ENCODE measurements at regions not wholly inside any gene's neighbourhood (a gene's known extent, or its start where the extent isn't known, plus 50 kb on each side); places are given as distances from the start of the nearest gene placed in this dataset.

DNA sequence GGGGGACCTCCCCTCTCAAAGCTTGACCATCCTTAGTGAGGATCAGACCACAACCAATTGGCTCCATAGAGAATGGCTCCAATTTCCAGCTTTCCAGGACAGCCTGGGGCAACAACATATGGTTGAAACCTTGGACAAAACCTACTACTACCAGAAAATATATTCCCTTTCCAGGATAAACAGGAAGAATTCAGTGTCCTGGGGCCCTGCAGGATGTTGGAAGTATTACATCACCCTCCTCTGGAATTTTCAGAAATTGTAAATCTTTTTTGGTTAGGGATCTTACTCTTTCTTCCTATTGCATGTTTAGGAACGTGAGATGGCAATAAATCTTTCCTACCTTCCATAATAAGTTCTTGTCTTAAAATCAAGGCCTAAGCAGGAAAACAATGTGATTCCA lies 158.9 kb upstream of the MEIS1 start:
- WGBS, 2 donors = 73 to 85% methylated on average over 1 of the region's 1 CpG

DNA sequence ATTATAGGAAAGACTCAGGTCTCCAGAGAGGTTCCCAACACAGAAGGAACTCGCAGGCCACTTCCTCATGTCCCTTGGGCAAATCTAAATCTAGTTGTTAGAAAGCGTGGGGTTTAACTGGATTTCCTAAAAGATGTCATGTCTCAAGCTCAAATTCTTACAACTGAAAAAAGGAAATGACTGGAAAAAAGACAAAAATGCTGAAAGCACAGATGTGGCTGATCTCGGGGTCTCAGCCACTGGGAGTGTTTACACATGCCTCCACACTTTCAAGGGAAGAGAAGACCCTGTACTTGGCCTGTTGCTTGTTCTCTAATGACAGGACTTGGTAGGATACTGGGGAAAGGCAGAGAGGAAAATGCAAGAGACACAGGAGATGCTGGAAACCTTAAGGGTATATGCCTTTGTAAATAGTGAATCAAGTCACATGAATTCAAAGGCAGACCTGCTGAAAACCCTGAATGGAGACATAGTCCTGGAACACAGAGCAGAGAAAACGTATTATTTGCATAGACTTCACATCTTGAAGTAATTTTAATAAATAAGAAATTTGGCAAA lies 160.9 kb upstream of the MEIS1 start:
- Histone ChIP-seq H3K36me3 (ENCODE audit: control insufficient read depth in 2 of 2, insufficient read depth in 2 of 2, low read length in 1 of 2) (no peaks in the 10 kb centered on the region), H3K4me3 (ENCODE audit: low read depth in 1 of 2, low read length in 2 of 2) (no peak overlapping the region), H3K9me3 (ENCODE audit: control insufficient read depth in 2 of 2, insufficient read depth in 1 of 2, low read depth in 1 of 2, low read length in 1 of 2) (no peaks in the 10 kb centered on the region), H3K4me1 (ENCODE audit: control insufficient read depth in 2 of 2, insufficient read depth in 2 of 2, low read length in 1 of 2) (no peaks in the 10 kb centered on the region), H3K27me3 (ENCODE audit: control insufficient read depth in 1 of 2, insufficient read depth in 2 of 2, low read length in 2 of 2) (no peaks in the 10 kb centered on the region), H3K27ac (ENCODE audit: low read depth in 2 of 2, low read length in 1 of 2) (no peak overlapping the region)
- 65 to 69% methylated on average over 4 of the region's 4 CpGs for WGBS, 2 donors

More for the DNA sequence above, 158.9 kb upstream of the MEIS1 start:
- no peaks in the 10 kb centered on the region for H3K4me1 ChIP-seq (ENCODE audit: control insufficient read depth in 2 of 2, insufficient read depth in 2 of 2, low read length in 1 of 2)
- no peaks in the 10 kb centered on the region for H3K9me3 ChIP-seq (ENCODE audit: control insufficient read depth in 2 of 2, insufficient read depth in 1 of 2, low read depth in 1 of 2, low read length in 1 of 2)
- H3K27ac ChIP-seq (ENCODE audit: low read depth in 2 of 2, low read length in 1 of 2) = no peak overlapping the region
- H3K27me3 ChIP-seq (ENCODE audit: control insufficient read depth in 1 of 2, insufficient read depth in 2 of 2, low read length in 2 of 2) = no peaks in the 10 kb centered on the region
- H3K36me3 ChIP-seq (ENCODE audit: control insufficient read depth in 2 of 2, insufficient read depth in 2 of 2, low read length in 1 of 2) = no peaks in the 10 kb centered on the region
- no peak overlapping the region for H3K4me3 ChIP-seq (ENCODE audit: low read depth in 1 of 2, low read length in 2 of 2)

DNA sequence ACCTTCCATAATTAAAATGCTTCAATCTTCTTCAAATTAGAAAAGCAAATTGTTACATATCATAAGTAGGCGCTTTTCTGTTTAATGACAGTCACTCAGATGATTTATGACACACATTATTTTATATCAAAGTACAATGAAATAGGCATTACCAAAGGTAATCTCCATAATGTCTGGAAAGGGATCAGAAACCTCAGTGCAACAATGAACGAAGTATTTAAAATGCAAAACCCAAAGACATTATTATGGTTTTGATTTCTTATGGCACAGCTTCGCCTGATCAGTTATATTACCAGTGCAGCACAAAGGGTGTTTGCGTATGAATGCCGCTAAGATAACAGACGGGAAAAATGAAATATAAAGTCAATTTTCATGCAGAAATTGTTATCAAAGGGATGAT lies 162.2 kb upstream of the MEIS1 start:
- Histone ChIP-seq H3K27me3 (ENCODE audit: control insufficient read depth in 1 of 2, insufficient read depth in 2 of 2, low read length in 2 of 2) (no peaks in the 10 kb centered on the region), H3K9me3 (ENCODE audit: control insufficient read depth in 2 of 2, insufficient read depth in 1 of 2, low read depth in 1 of 2, low read length in 1 of 2) (no peaks in the 10 kb centered on the region), H3K27ac (ENCODE audit: low read depth in 2 of 2, low read length in 1 of 2) (no peak overlapping the region), H3K4me3 (ENCODE audit: low read depth in 1 of 2, low read length in 2 of 2) (no peak overlapping the region), H3K4me1 (ENCODE audit: control insufficient read depth in 2 of 2, insufficient read depth in 2 of 2, low read length in 1 of 2) (no peaks in the 10 kb centered on the region), H3K36me3 (ENCODE audit: control insufficient read depth in 2 of 2, insufficient read depth in 2 of 2, low read length in 1 of 2) (no peaks in the 10 kb centered on the region)
- WGBS, 2 donors = 81 to 88% methylated on average over 6 of the region's 6 CpGs

DNA sequence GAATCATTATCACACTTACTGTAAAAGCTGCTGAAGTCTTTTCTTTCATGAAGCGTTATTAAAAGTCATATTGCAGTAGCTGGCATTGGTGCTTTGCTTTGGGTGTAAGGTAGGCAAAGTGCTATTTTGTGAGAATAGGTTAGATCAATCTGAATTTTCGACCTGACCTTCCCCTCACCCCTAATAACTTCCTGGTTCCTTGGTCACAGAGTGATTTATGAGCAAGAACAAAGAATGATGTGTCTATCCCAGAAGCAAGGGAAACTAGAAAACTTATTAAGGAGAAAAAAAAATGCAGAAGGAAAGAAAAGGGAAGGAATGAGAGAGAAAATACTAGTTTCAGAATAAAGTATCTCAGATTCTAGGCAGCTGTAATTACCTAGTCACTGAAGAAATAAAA lies 163.1 kb upstream of the MEIS1 start:
- H3K4me1 ChIP-seq (ENCODE audit: control insufficient read depth in 2 of 2, insufficient read depth in 2 of 2, low read length in 1 of 2) = no peaks in the 10 kb centered on the region
- no peaks in the 10 kb centered on the region for H3K36me3 ChIP-seq (ENCODE audit: control insufficient read depth in 2 of 2, insufficient read depth in 2 of 2, low read length in 1 of 2)
- no peaks in the 10 kb centered on the region for H3K27me3 ChIP-seq (ENCODE audit: control insufficient read depth in 1 of 2, insufficient read depth in 2 of 2, low read length in 2 of 2)
- H3K27ac ChIP-seq (ENCODE audit: low read depth in 2 of 2, low read length in 1 of 2) = no peak overlapping the region
- H3K4me3 ChIP-seq (ENCODE audit: low read depth in 1 of 2, low read length in 2 of 2) = no peak overlapping the region
- WGBS, 2 donors = 51 to 55% methylated on average over 2 of the region's 2 CpGs
- no peaks in the 10 kb centered on the region for H3K9me3 ChIP-seq (ENCODE audit: control insufficient read depth in 2 of 2, insufficient read depth in 1 of 2, low read depth in 1 of 2, low read length in 1 of 2)

DNA sequence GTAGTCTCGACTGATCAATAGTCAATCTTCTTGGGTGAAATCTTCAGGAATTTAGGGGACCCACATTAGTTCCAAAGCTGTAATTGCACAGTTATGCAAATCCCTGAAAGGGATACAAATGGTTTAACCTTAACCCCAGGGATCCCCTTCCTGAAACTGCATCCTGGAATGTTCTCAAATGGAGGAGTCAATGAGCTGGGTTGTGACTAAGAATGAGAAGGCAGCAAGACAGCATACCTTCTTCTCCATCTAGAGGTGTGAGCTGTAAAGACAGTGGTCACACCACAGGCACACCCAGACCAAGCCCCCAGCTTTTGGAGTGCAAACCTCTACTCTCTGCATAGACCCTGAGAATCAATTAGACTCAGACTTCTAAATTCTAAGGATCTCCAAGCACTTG lies 164.7 kb upstream of the MEIS1 start:
- Histone ChIP-seq H3K4me3 (ENCODE audit: low read depth in 1 of 2, low read length in 2 of 2) (no peak overlapping the region), H3K27me3 (ENCODE audit: control insufficient read depth in 1 of 2, insufficient read depth in 2 of 2, low read length in 2 of 2) (no peaks in the 10 kb centered on the region), H3K27ac (ENCODE audit: low read depth in 2 of 2, low read length in 1 of 2) (no peak overlapping the region), H3K4me1 (ENCODE audit: control insufficient read depth in 2 of 2, insufficient read depth in 2 of 2, low read length in 1 of 2) (no peaks in the 10 kb centered on the region), H3K9me3 (ENCODE audit: control insufficient read depth in 2 of 2, insufficient read depth in 1 of 2, low read depth in 1 of 2, low read length in 1 of 2) (no peaks in the 10 kb centered on the region), H3K36me3 (ENCODE audit: control insufficient read depth in 2 of 2, insufficient read depth in 2 of 2, low read length in 1 of 2) (no peaks in the 10 kb centered on the region)
- 95% methylated on average over 1 of the region's 1 CpG for WGBS, 2 donors

DNA sequence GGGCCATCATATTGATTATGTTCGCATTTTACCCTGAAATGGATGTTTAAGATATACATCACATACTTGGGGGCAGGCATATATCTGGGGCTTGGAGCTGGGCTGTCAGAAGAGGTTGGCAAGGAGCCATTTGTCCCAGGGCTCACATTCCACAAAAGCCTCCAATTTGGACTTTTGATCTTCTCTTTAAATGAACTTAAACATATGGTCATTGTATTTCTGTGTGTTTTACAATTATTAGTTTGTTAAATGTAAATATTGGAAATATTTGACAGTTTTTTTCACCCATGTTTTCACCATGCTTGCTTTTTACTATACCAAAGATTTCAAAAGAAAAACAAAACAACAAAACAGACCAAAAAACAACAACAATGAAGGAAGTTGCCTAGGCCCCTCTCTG lies 165.8 kb upstream of the MEIS1 start:
- H3K27ac ChIP-seq (ENCODE audit: low read depth in 2 of 2, low read length in 1 of 2) = no peak overlapping the region
- H3K27me3 ChIP-seq (ENCODE audit: control insufficient read depth in 1 of 2, insufficient read depth in 2 of 2, low read length in 2 of 2) = no peaks in the 10 kb centered on the region
- WGBS, 2 donors = 94 to 100% methylated on average over 1 of the region's 1 CpG
- no peaks in the 10 kb centered on the region for H3K9me3 ChIP-seq (ENCODE audit: control insufficient read depth in 2 of 2, insufficient read depth in 1 of 2, low read depth in 1 of 2, low read length in 1 of 2)
- H3K4me1 ChIP-seq (ENCODE audit: control insufficient read depth in 2 of 2, insufficient read depth in 2 of 2, low read length in 1 of 2) = no peaks in the 10 kb centered on the region
- no peaks in the 10 kb centered on the region for H3K36me3 ChIP-seq (ENCODE audit: control insufficient read depth in 2 of 2, insufficient read depth in 2 of 2, low read length in 1 of 2)
- H3K4me3 ChIP-seq (ENCODE audit: low read depth in 1 of 2, low read length in 2 of 2) = no peak overlapping the region

DNA sequence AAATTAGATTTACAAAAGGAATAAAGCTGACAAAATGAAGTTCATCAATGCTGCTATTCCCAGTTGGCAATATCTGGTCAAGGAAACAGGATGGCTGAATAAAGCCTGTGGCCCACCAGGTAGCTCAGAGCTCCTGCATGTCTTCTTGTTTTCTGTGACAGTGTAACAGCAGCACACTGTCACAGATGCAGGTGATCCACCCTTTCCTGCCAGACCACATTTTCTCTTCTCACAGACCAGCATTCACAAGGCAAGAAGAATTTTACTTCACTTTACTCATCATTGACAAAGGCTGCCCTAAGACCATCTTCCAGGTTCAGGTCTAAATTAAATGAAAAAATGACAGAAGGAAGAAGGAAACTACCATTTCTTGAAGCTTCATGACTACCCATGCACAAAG lies 166.2 kb upstream of the MEIS1 start:
- Histone ChIP-seq H3K36me3 (ENCODE audit: control insufficient read depth in 2 of 2, insufficient read depth in 2 of 2, low read length in 1 of 2) (no peaks in the 10 kb centered on the region), H3K4me3 (ENCODE audit: low read depth in 1 of 2, low read length in 2 of 2) (no peak overlapping the region), H3K27me3 (ENCODE audit: control insufficient read depth in 1 of 2, insufficient read depth in 2 of 2, low read length in 2 of 2) (no peaks in the 10 kb centered on the region), H3K9me3 (ENCODE audit: control insufficient read depth in 2 of 2, insufficient read depth in 1 of 2, low read depth in 1 of 2, low read length in 1 of 2) (no peaks in the 10 kb centered on the region), H3K27ac (ENCODE audit: low read depth in 2 of 2, low read length in 1 of 2) (no peak overlapping the region), H3K4me1 (ENCODE audit: control insufficient read depth in 2 of 2, insufficient read depth in 2 of 2, low read length in 1 of 2) (no peaks in the 10 kb centered on the region)

DNA sequence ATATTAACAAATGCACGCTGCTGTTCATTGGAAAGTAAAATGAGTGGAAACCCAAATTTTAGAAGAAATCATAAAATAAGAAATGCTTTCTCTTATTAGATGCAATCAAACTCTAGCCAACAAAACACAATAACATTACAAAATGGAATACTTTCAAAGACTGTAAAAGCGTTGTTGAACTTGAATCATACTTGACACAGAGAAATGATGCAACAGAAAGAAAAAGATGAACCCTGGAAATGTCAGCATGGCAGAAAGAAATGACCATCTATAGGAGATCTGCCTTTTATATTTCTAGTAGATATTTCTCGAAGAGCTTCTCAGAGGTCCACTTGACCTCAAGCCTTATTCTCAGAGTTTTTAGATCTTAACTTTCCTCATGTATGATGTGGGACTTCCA lies 170.6 kb upstream of the MEIS1 start:
- Histone ChIP-seq H3K4me3 (ENCODE audit: low read depth in 1 of 2, low read length in 2 of 2) (no peak overlapping the region), H3K27ac (ENCODE audit: low read depth in 2 of 2, low read length in 1 of 2) (no peak overlapping the region), H3K36me3 (ENCODE audit: control insufficient read depth in 2 of 2, insufficient read depth in 2 of 2, low read length in 1 of 2) (no peaks in the 10 kb centered on the region), H3K27me3 (ENCODE audit: control insufficient read depth in 1 of 2, insufficient read depth in 2 of 2, low read length in 2 of 2) (no peaks in the 10 kb centered on the region), H3K9me3 (ENCODE audit: control insufficient read depth in 2 of 2, insufficient read depth in 1 of 2, low read depth in 1 of 2, low read length in 1 of 2) (no peaks in the 10 kb centered on the region), H3K4me1 (ENCODE audit: control insufficient read depth in 2 of 2, insufficient read depth in 2 of 2, low read length in 1 of 2) (no peaks in the 10 kb centered on the region)
- 89 to 92% methylated on average over 3 of the region's 3 CpGs for WGBS, 2 donors

DNA sequence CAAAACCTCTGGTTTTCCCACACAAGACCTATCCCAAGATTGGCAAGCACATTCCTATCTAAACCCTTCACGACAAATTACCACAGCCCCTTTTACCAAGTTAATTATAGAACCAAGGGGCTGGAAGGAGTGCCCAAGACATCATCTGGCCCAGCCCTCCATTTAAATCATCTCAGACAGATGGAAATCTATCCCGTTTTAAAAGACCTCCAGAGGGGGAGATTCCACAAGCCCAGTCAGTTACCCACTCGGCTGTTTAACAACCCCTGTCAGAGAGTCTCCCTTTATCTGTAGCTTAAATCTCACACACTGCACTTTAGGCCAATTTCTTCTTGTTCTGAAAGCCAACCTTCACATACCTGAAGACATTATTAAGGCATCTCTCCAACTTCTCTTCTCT lies 179.1 kb upstream of the MEIS1 start:
- Histone ChIP-seq H3K9me3 (ENCODE audit: control insufficient read depth in 2 of 2, insufficient read depth in 1 of 2, low read depth in 1 of 2, low read length in 1 of 2) (no peaks in the 10 kb centered on the region), H3K27ac (ENCODE audit: low read depth in 2 of 2, low read length in 1 of 2) (no peak overlapping the region), H3K27me3 (ENCODE audit: control insufficient read depth in 1 of 2, insufficient read depth in 2 of 2, low read length in 2 of 2) (no peaks in the 10 kb centered on the region), H3K36me3 (ENCODE audit: control insufficient read depth in 2 of 2, insufficient read depth in 2 of 2, low read length in 1 of 2) (no peaks in the 10 kb centered on the region), H3K4me3 (ENCODE audit: low read depth in 1 of 2, low read length in 2 of 2) (no peak overlapping the region), H3K4me1 (ENCODE audit: control insufficient read depth in 2 of 2, insufficient read depth in 2 of 2, low read length in 1 of 2) (no peaks in the 10 kb centered on the region)
- 79 to 80% methylated on average over 3 of the region's 3 CpGs for WGBS, 2 donors

DNA sequence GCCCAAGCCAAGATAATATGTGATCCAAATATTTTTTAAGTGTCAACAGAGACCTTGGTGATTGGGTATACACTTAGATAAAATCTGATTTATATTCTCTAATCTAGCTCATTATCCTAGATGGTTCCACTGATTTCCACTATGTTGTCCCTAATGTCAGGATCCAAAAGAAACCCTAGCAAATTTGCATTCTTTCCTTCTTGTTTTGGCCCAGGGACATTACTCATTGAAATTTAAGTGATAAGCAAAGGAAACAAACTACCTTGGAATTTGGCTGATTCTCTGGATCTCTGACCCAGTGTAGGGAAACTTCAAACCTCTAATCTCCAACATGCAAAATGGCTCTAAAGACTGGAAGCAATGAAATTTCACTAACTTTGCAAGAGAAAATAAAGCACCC lies 179.8 kb upstream of the MEIS1 start:
- Histone ChIP-seq H3K27me3 (ENCODE audit: control insufficient read depth in 1 of 2, insufficient read depth in 2 of 2, low read length in 2 of 2) (no peaks in the 10 kb centered on the region), H3K9me3 (ENCODE audit: control insufficient read depth in 2 of 2, insufficient read depth in 1 of 2, low read depth in 1 of 2, low read length in 1 of 2) (no peaks in the 10 kb centered on the region), H3K27ac (ENCODE audit: low read depth in 2 of 2, low read length in 1 of 2) (no peak overlapping the region), H3K4me1 (ENCODE audit: control insufficient read depth in 2 of 2, insufficient read depth in 2 of 2, low read length in 1 of 2) (no peaks in the 10 kb centered on the region), H3K4me3 (ENCODE audit: low read depth in 1 of 2, low read length in 2 of 2) (no peak overlapping the region), H3K36me3 (ENCODE audit: control insufficient read depth in 2 of 2, insufficient read depth in 2 of 2, low read length in 1 of 2) (no peaks in the 10 kb centered on the region)
